Nephron (organoid): ENCODE measurements at regions not wholly inside any gene's neighbourhood (a gene's known extent, or its start where the extent isn't known, plus 50 kb on each side); places are given as distances from the start of the nearest gene placed in this dataset.

Experiments used
- H3K27ac Mint-ChIP-seq, 3 experiments: 2 replicates each; pipeline ENCODE4 v1.8.0; 2020; ENCODE audit warnings: mixed read lengths in 3 of 3, mild to moderate bottlenecking in 2 of 3, moderate library complexity in 1 of 3
- H3K27me3 Mint-ChIP-seq: 2 replicates; pipeline ENCODE4 v1.8.0; 2021; ENCODE audit warnings: low read depth, mild to moderate bottlenecking, moderate library complexity, mixed read lengths
- H3K36me3 Mint-ChIP-seq: 2 replicates; pipeline ENCODE4 v1.8.0; 2020; ENCODE audit warnings: low read depth, mixed read lengths
- H3K4me1 Mint-ChIP-seq: 2 replicates; pipeline ENCODE4 v1.8.0; 2020; ENCODE audit warnings: mixed read lengths
- H3K4me3 Mint-ChIP-seq, 3 experiments: 2 replicates each; pipeline ENCODE4 v1.8.0; 2020; ENCODE audit warnings: mild to moderate bottlenecking in 3 of 3, mixed read lengths in 3 of 3, moderate library complexity in 2 of 3
- H3K9me3 Mint-ChIP-seq: 2 replicates; pipeline ENCODE4 v1.8.0; 2020; ENCODE audit warnings: mixed read lengths
- CTCF ChIP-seq, 3 experiments: fragments of 200-600 bp; sonication (generic); IDR thresholded peaks; one replicate each; pipeline ENCODE4 v1.5.0; 2021; ENCODE audit warnings: antibody characterized with exemption in 3 of 3; ENCODE audit not compliant: unreplicated experiment in 3 of 3

- Mint-ChIP-seq H3K4me1 (peaks cover 9% of the 10 kb centered on the region), H3K27ac (no peak overlapping the region), H3K27me3 (no peaks in the 10 kb centered on the region), H3K9me3 (peaks cover 2% of the 10 kb centered on the region), H3K36me3 (no peaks in the 10 kb centered on the region), H3K4me3 (no peak overlapping the region)
- no peak for TF ChIP-seq CTCF (IDR thresholded peaks at IDR 0.05; ENCODE audit: unreplicated experiment in 3 of 3)
Observed at GRCh38 chr2:53460937-53461336, 306.7 kb upstream of the CHAC2 start.

GRCh38 chr2:53460347-53460746 lies 307.3 kb upstream of the CHAC2 start:
- TF ChIP-seq CTCF (IDR thresholded peaks at IDR 0.05; ENCODE audit: unreplicated experiment in 3 of 3) = no peak
- Mint-ChIP-seq H3K4me3 (no peak overlapping the region), H3K9me3 (peaks cover 2% of the 10 kb centered on the region), H3K27ac (no peak overlapping the region), H3K4me1 (peaks cover 9% of the 10 kb centered on the region), H3K36me3 (no peaks in the 10 kb centered on the region), H3K27me3 (no peaks in the 10 kb centered on the region)

DNA sequence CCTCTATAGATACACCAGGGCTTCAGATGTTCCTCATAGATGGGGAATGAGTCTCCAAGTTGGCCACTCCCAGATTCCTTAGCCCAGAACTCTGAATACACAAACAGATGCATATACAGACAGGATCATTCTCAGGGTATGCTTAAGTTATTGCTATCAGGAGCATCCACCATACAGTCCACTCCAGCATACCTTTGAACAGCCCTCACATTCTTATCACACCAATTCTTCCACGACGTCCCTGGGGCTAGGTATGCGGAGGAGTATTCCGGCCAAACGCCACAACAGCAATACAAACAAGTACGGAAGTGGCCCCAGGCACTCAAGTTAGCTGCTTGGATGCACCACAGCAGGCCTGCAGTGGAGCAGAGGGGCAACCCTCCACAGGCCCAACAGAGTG lies 312.5 kb upstream of the CHAC2 start:
- Mint-ChIP-seq H3K27me3 (no peaks in the 10 kb centered on the region), H3K9me3 (peaks cover 7% of the 10 kb centered on the region)

DNA sequence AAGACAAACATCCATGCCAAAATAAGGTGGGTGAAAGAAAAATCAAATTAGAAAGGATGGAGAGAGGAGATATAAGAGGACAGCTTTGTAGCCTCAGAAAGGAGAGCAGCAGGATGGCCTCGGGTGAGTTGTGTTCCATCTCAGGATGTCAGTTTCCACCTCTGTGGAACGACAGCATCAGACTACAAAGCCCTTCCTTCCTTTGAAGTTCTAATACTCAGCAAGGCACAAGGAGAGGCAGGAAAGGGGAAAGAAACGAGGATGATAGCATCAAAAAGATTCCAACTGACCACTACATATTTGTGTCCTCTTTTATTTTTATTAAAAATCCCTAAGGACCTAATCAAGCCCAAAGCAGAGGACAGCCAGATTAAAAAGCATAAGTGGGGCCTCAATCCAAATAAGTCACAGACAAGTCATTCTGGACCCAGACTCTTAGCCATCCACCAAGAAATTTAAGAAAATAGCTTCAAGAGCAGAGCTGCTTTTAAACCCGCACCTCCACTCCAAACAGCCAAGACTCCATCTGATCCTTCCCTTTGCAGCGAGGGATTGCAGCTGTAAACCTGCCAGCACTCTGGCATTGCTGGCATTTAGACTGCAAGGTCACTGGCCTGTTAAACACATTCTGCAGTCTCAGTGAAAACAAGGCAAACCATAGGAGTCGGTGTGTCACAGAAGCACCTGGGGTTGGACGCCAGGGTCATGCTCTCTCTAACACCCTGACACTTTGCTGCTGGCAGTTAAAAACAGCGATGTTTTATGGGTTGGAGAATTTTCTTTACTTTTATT lies 314.5 kb upstream of the CHAC2 start:
- TF ChIP-seq CTCF (IDR thresholded peaks at IDR 0.05; ENCODE audit: unreplicated experiment in 3 of 3) = no peak
- H3K9me3 Mint-ChIP-seq = peaks cover 5% of the 10 kb centered on the region
- no peaks in the 10 kb centered on the region for H3K36me3 Mint-ChIP-seq
- H3K4me1 Mint-ChIP-seq = peaks cover 26% of the 10 kb centered on the region
- H3K4me3 Mint-ChIP-seq = no peak overlapping the region
- no peak overlapping the region for H3K27ac Mint-ChIP-seq
- no peaks in the 10 kb centered on the region for H3K27me3 Mint-ChIP-seq

More for the DNA sequence above, 312.5 kb upstream of the CHAC2 start:
- no peak overlapping the region for H3K4me3 Mint-ChIP-seq
- no peaks in the 10 kb centered on the region for H3K36me3 Mint-ChIP-seq
- no peak overlapping the region for H3K27ac Mint-ChIP-seq
- no peak for TF ChIP-seq CTCF (IDR thresholded peaks at IDR 0.05; ENCODE audit: unreplicated experiment in 3 of 3)
- peaks cover 24% of the 10 kb centered on the region for H3K4me1 Mint-ChIP-seq

- Mint-ChIP-seq H3K27me3 (no peaks in the 10 kb centered on the region), H3K36me3 (no peaks in the 10 kb centered on the region), H3K27ac (no peak overlapping the region), H3K4me3 (no peak overlapping the region), H3K4me1 (peaks cover 27% of the 10 kb centered on the region), H3K9me3 (peaks cover 5% of the 10 kb centered on the region)
- TF ChIP-seq CTCF (IDR thresholded peaks at IDR 0.05; ENCODE audit: unreplicated experiment in 3 of 3) = no peak
Observed at GRCh38 chr2:53452400-53452799, 315.2 kb upstream of the CHAC2 start.

DNA sequence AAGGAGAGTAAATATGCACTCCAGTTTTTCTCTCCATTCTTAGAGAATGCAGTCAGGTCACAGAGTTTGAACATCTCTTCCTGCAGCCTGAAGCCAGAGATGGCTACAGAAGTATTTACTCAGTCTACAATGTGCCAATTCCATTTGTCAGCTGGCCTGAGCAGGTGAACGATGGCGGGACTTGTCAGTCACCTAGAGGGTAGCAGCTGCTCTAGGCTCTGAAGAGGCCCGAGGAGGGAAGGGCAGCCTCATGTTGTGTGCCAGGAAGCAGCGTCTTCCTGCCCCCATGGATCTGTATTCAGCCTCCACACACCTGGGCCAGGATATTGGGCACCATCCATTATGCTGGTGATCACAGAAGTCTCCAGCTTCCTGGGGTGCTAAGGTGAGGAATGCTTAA lies 316.7 kb upstream of the CHAC2 start:
- H3K4me1 Mint-ChIP-seq = peaks cover 31% of the 10 kb centered on the region
- H3K27ac Mint-ChIP-seq = peak overlapping the region in 2 of 3 experiments; percentile 44 to 67
- peaks cover 5% of the 10 kb centered on the region for H3K9me3 Mint-ChIP-seq
- no peaks in the 10 kb centered on the region for H3K27me3 Mint-ChIP-seq
- H3K4me3 Mint-ChIP-seq = peak overlapping the region in 1 of 3 experiments; percentile 0
- TF ChIP-seq CTCF (IDR thresholded peaks at IDR 0.05; ENCODE audit: unreplicated experiment in 3 of 3) = no peak
- no peaks in the 10 kb centered on the region for H3K36me3 Mint-ChIP-seq
